ENCODE measurements at regions not wholly inside any gene's neighbourhood (a gene's known extent, or its start where the extent isn't known, plus 50 kb on each side); places are given as distances from the start of the nearest gene placed in this dataset.

GRCh38 chr2:118307864-118308263 is 219.6 kb downstream of the INSIG2 start (continued):
- TF ChIP-seq E2F1 (CRISPR knock-in tag; IDR thresholded peaks at IDR 0.05) (no peak), TEAD1 (CRISPR knock-in tag; IDR thresholded peaks at IDR 0.05) (no peak), GABPB1 (CRISPR knock-in tag; IDR thresholded peaks at IDR 0.05) (no peak), OVOL2 (CRISPR knock-in tag; IDR thresholded peaks at IDR 0.05; ENCODE audit: borderline replicate concordance) (no peak), ZNF232 (CRISPR knock-in tag; IDR thresholded peaks at IDR 0.05) (no peak), E2F4 (CRISPR knock-in tag; IDR thresholded peaks at IDR 0.05; ENCODE audit: borderline replicate concordance, low read depth) (no peak), USF2 (CRISPR knock-in tag; IDR thresholded peaks at IDR 0.05) (no peak), ATF2 (CRISPR knock-in tag; IDR thresholded peaks at IDR 0.05; ENCODE audit: borderline replicate concordance, low read depth) (no peak), GTF2I (CRISPR knock-in tag; conservative IDR thresholded peaks at IDR 0.05) (no peak)

- DNase-seq (ENCODE audit: low spot score) (no peak), ATAC-seq (no peak)
- peaks cover 9% of the 10 kb centered on the region for H3K4me1 Mint-ChIP-seq
- H3K27me3 Mint-ChIP-seq (ENCODE audit: low read depth): no peaks in the 10 kb centered on the region
- no peak overlapping the region for H3K27ac Mint-ChIP-seq
- peaks cover 11% of the 10 kb centered on the region for H3K9me3 Mint-ChIP-seq
- H3K4me3 Mint-ChIP-seq: no peak overlapping the region
- POLR2A ChIA-PET: no interaction called here
- peaks cover 2% of the 10 kb centered on the region for H3K36me3 Mint-ChIP-seq
- no peak for TF ChIP-seq FOXP1 (CRISPR knock-in tag; IDR thresholded peaks at IDR 0.05; ENCODE audit: borderline replicate concordance)
- no peak for TF ChIP-seq IRF2 (CRISPR knock-in tag; IDR thresholded peaks at IDR 0.05; ENCODE audit: borderline replicate concordance, low read depth)
- no peak for TF ChIP-seq ZMAT4 (CRISPR knock-in tag; IDR thresholded peaks at IDR 0.05)
- CTCF ChIA-PET: no interaction called here
Observed at GRCh38 chr2:118301248-118301647, 213.0 kb downstream of the INSIG2 start.

GRCh38 chr2:118300832-118301231 is 212.6 kb downstream of the INSIG2 start:
- H3K4me1 Mint-ChIP-seq: peaks cover 9% of the 10 kb centered on the region
- H3K27me3 Mint-ChIP-seq (ENCODE audit: low read depth): no peaks in the 10 kb centered on the region
- ATAC-seq: no peak
- no peak overlapping the region for H3K4me3 Mint-ChIP-seq
- ChIA-PET CTCF (no interaction called here), POLR2A (no interaction called here)
- H3K36me3 Mint-ChIP-seq: peaks cover 6% of the 10 kb centered on the region
- no peak overlapping the region for H3K27ac Mint-ChIP-seq
- DNase-seq (ENCODE audit: low spot score): no peak
- peaks cover 16% of the 10 kb centered on the region for H3K9me3 Mint-ChIP-seq
- no peak for TF ChIP-seq ZNF138 (CRISPR knock-in tag; conservative IDR thresholded peaks at IDR 0.05)
- no peak for TF ChIP-seq NFATC4 (CRISPR knock-in tag; IDR thresholded peaks at IDR 0.05)
- TF ChIP-seq RELA (CRISPR knock-in tag; IDR thresholded peaks at IDR 0.05; ENCODE audit: borderline replicate concordance): no peak
- TF ChIP-seq TP53 (CRISPR knock-in tag; IDR thresholded peaks at IDR 0.05): no peak
- no peak for TF ChIP-seq AR (CRISPR knock-in tag; IDR thresholded peaks at IDR 0.05)
- TF ChIP-seq IRF1 (CRISPR knock-in tag; IDR thresholded peaks at IDR 0.05): no peak
- no peak for TF ChIP-seq ZNF671 (CRISPR knock-in tag; IDR thresholded peaks at IDR 0.05)
- no peak for TF ChIP-seq CDX4 (CRISPR knock-in tag; IDR thresholded peaks at IDR 0.05; ENCODE audit: borderline replicate concordance)
- TF ChIP-seq PRDM15 (CRISPR knock-in tag; IDR thresholded peaks at IDR 0.05): no peak

All from WTC11 (cell line).